ENCODE measurements at regions not wholly inside any gene's neighbourhood (a gene's known extent, or its start where the extent isn't known, plus 50 kb on each side); places are given as distances from the start of the nearest gene placed in this dataset.

DNA sequence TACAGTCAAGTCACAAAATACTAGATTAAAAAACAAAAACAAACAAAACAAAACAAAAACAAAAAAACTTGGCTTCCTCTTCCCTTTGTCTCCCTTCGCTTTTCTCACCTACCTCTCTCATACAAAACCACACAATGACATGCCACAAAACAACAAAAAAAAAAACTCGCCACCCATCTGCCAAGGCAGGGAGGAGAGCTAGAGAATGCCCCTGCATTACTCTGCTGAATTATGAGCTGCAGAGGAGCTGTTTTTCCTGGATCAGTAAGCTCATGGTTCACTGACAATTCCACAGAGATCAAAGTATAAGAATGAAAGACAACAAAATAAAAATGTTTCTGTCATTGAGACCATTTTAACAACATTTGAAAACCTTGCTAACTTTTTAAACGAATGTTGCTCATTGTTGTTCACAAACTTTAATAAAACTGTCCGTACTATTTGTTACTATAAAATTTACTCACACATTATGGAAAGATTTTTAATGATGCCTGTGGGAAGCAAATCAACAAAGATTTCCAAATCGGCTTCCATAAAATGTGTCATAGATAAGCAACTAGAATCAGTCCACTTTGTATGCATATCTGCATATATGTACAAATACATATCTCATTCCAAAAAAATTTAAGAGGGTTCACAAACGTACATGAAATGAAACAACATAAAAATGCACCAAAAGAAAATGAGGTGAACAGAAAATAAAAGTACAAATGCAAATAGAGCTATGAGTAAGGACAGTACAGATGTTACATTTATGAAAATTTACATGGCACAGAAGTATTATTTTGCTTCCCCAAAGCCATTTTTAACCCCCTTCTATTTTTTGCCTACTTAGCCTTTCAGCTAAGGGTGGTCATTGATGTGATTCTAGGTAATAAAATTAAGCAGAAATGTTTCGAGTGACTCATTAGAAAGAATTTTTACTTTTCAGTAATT is 252.4 kb upstream of the FAT4 start:
- no peak for DNase-seq (ENCODE audit: low spot score)

GRCh38 chr4:125060376-125060775 is 254.4 kb upstream of the FAT4 start:
- DNase-seq (ENCODE audit: low spot score) = no peak

GRCh38 chr4:125049711-125050110 is 265.0 kb upstream of the FAT4 start:
- DNase-seq (ENCODE audit: low spot score) = no peak

DNA sequence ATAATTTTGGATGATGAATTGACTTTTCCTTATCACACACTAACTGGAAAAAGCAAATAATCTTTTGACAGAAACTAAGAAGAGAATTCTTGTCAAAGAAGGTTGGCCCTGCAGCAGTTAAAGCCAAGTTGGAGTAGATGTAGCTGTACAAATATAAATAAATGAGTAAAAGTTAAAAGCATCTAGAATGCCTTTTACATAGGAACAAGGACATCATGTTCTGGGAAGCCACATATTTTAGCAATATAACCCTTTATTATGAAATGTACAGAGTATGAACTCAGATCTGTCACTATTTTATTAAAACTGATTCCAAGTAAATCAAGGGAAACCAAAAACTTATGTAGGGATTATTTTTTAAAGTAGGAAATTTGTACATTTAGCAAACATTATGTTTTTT is 269.4 kb upstream of the FAT4 start:
- no peak for DNase-seq (ENCODE audit: low spot score)

DNA sequence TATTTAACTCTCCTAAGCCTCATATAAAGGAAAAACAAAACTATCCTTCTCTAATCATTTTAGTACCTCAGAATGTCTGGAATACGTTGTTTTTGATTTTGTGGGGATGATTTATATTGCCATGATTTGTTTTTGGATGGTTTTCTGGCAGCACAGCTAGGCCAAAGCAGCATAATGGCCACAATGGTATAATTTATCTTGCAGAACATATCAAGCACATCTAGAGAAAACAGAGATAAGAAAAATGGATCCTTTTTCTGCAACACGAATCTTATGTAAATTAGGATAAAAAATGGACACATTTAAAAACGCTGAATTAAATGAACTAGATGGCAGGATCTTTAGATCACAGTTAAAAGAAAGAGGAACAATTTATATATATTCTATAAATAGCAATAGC is 269.9 kb upstream of the FAT4 start:
- DNase-seq (ENCODE audit: low spot score) = no peak

DNA sequence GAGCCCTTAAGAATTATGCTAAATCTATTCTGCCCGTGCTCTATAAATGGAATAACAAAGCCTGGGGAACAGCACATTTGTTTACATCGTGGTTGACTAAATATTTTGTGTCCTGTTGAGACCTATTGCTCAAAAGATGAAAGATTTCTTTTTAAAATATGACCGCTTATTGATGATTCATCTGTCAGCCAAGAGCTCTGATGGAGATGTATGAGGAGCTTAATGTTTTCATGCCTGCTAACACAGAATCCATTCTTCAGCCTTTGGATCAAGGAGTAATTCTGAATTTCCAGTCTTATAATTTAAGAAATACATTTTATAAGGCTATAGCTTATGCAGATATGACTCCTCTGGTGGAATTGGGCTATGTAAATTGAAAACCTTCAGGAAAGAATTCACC is 271.3 kb upstream of the FAT4 start:
- DNase-seq (ENCODE audit: low spot score) = no peak

- DNase-seq (ENCODE audit: low spot score) = no peak
These were observed 272.7 kb upstream of the FAT4 start for GRCh38 chr4:125042041-125042440.

- DNase-seq (ENCODE audit: low spot score) = no peak
These were observed 273.3 kb upstream of the FAT4 start for GRCh38 chr4:125041372-125041930.

DNA sequence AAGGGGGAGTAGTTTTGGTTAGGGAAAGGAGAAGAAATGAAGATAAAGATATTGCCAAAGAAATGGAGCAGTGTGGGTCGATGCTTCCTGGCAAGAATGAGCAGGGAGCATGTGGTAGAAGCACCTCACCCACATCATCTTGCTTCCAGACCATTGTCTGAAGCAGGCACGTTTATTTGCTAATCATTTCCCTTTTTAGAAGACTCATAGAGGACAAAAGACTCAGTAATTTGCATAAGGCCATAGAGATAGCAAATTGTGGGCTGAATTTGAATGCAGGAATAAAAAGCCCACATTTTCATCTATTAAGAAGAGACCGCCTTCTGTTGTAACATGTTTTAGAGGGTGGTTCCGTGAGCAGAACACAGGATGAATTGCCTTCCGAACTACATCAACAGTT is 275.2 kb upstream of the FAT4 start:
- no peak for DNase-seq (ENCODE audit: low spot score)

- no peak for DNase-seq (ENCODE audit: low spot score)
These were observed 291.8 kb upstream of the FAT4 start for GRCh38 chr4:125022855-125023501.

DNA sequence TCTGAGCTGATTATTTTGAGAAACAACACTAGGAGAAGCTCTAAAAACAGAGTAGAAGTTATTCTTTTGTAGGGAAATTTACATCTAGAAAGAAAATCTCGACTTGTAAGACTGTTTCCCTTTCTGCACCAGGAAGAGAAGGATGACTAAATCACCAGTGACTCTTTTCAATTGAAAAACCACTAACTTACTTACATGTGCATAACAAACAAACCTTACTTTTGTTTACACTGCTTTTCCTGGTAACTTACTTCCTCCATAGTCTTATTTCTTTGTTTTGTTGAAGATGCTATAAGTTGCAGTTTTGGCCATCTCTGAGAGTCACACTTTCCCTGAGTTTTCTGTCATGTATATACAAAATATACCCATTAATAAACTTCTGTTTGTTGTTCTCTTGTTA is 293.6 kb upstream of the FAT4 start:
- no peak for DNase-seq (ENCODE audit: low spot score)

- DNase-seq (ENCODE audit: low spot score) = no peak
These were observed 294.4 kb upstream of the FAT4 start for GRCh38 chr4:125020089-125021034.

GRCh38 chr4:125016892-125017299 is 297.9 kb upstream of the FAT4 start:
- no peak for DNase-seq (ENCODE audit: low spot score)

DNA sequence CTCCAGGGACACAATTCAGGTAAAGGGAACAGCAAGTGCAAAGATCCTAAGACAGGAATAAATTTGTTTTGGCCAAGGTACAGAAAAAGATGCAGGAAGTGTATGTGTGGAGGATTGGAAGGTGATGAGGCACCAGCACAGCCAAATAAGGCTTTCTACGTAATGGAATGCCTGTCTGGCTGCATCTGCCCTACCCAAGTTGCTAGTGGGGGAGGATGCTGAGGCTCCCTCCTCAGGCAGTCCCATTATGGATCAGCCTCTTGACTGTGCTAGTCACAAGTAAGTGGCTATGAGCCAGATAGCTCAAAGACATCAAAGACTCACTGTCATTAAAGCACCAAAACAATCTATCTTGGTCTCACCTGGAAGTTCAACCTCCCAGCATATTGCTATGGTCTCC is 300.9 kb upstream of the FAT4 start:
- DNase-seq (ENCODE audit: low spot score) = no peak

- no peak for DNase-seq (ENCODE audit: low spot score)
These were observed 299.1 kb upstream of the ANKRD50 start for GRCh38 chr4:125011646-125012045.

DNA sequence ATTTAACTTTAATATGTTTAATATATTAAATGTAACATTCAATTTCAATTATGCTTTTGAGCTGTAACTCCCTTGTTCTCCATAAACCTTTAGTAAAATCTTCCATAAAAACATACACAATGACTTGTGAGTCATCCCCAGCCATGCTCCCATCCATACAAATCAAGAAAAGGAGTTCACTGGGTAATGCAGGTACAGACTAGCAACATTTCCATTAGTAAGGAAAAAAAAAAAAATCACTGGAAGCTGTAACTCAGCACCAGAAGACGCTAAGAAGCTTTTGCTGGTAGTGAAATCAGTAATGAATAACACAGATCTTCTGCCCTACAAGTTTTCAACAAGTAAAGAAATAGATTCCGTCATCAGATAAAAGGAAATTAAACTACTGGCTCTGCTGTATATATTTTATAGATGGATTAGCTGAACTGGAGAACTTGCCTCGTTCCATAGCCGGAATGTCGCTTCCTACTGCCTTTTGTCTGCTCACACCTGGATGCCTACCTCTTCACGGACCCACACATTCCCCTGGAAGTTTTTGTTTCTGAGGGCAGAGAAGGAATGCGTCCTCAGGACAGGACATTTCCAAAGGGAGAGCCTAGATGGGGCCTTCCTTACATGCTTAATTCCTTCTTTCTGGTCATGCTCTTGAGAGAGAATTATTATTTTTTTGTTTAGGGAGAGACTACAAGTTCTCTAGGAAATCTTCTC is 298.4 kb upstream of the ANKRD50 start:
- DNase-seq (ENCODE audit: low spot score) = no peak

DNA sequence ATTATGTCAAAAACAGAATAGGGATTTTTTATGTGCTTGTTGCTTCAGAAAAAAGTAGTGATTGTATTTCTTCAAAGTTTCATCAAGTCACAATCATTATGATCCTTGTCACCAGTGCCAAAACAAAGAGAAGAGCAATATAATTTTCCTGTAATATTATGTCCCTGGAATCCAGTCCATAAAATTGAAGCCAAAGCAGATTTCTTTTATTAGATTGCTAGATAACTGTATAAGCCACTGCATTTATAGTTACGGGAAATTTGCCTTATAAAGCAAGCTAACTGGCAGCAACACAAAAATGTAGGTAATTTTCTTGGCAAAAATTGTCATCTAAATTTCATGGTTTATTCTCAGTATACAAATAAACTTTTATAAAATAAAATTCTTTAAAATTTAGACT is 296.1 kb upstream of the ANKRD50 start:
- DNase-seq (ENCODE audit: low spot score) = no peak

GRCh38 chr4:125004676-125005075 is 292.1 kb upstream of the ANKRD50 start:
- no peak for DNase-seq (ENCODE audit: low spot score)

- no peak for DNase-seq (ENCODE audit: low spot score)
These were observed 291.3 kb upstream of the ANKRD50 start for GRCh38 chr4:125003840-125004239.

DNA sequence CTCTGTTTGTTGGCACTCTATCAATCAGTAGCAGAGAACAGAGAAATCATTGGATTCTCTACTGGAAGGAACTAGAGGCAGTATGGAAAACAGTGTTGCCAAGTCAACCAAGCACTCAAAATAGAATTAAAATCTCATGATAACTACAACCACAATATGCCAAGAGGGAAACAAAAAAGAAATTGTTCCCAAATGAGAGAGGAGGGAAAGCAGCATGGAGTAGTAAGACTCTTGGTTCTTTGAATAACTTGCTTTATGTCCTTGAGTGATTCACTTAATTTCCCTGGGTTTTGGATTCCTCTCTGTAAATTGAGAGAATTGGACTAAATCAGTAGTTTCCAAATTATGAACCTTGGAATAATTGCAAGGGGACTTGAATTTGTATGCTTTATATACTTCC is 285.5 kb upstream of the ANKRD50 start:
- DNase-seq (ENCODE audit: low spot score) = peak; percentile 27

DNA sequence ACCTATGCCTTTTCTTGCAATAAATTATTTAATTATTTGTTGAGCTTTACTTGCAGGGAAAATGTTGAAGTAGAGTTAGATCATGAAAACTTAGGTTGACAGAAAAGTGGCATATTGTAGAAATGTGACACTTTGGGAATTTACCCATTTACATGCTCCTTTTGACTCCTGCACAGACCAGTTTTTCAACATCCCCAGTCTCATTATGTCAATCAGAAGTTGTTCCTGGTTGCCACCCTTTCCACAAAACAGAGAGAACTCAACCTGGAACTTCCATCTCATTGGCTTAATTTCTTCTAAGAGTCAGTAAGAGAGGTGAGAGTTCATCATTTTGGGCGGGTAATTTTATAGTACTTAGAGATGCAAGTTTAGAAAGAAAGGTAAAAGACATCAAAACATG is 284.6 kb upstream of the ANKRD50 start:
- no peak for DNase-seq (ENCODE audit: low spot score)

All from pons (tissue), 1 donor.